H1 (cell line): ENCODE measurements at regions not wholly inside any gene's neighbourhood (a gene's known extent, or its start where the extent isn't known, plus 50 kb on each side); places are given as distances from the start of the nearest gene placed in this dataset.

ENCODE experiments used
- CTCF ChIA-PET: fragments of 300-600 bp; sonication (Branson Sonifier 250); formaldehyde crosslinking; loops from one replicate; lab custom pipeline; 2021; ENCODE audit not compliant: partially characterized antibody; lab: Charles Lee
- POLR2A ChIA-PET: fragments of 300-600 bp; sonication (Branson Sonifier 250); formaldehyde crosslinking; loops from one replicate; lab custom pipeline; 2021; ENCODE audit warnings: inconsistent platforms; ENCODE audit not compliant: partially characterized antibody; lab: Charles Lee
- DNase-seq, 2 experiments: peaks; one replicate each; pipeline versions ENCODE4 v3.0.0 to v3.0.0-alpha.2; 2010 to 2022; ENCODE audit warnings: low spot score in 2 of 2, low read depth in 1 of 2, mixed read lengths in 1 of 2
- FAIRE-seq: peaks from 2 replicates; lab custom pipeline; 2011; peaks lifted over from hg19 to GRCh38; lab: Jason Lieb, UNC
- H2AFZ ChIP-seq: 2 replicates; pipeline ENCODE4 v1.8.1; 2012; ENCODE audit warnings: low read length, inconsistent platforms
- H2AK5ac ChIP-seq: 2 replicates; pipeline ENCODE4 v1.6.1; 2013; ENCODE audit warnings: low read depth, low read length
- H2BK120ac ChIP-seq: replicated peaks from 2 replicates; pipeline ENCODE3; 2013; ENCODE audit warnings: low read depth, low read length, inconsistent platforms
- H2BK12ac ChIP-seq: 2 replicates; pipeline ENCODE4 v1.6.1; 2013; ENCODE audit warnings: low read depth, low read length
- H2BK15ac ChIP-seq: 2 replicates; pipeline ENCODE4 v1.6.1; 2013; ENCODE audit warnings: low read length
- H2BK20ac ChIP-seq: 2 replicates; pipeline ENCODE4 v1.6.1; 2013; ENCODE audit warnings: low read length
- H2BK5ac ChIP-seq: 2 replicates; pipeline ENCODE4 v1.6.1; 2013; ENCODE audit warnings: low read depth, low read length
- H3K14ac ChIP-seq: 2 replicates; pipeline ENCODE4 v1.6.1; 2013; ENCODE audit warnings: inconsistent platforms; ENCODE audit not compliant: insufficient read length
- H3K18ac ChIP-seq: 2 replicates; pipeline ENCODE4 v1.6.1; 2013; ENCODE audit warnings: low read length; ENCODE audit errors: extremely low read depth
- H3K23ac ChIP-seq: 2 replicates; pipeline ENCODE4 v1.6.1; 2013; ENCODE audit warnings: inconsistent platforms; ENCODE audit not compliant: insufficient read length
- H3K23me2 ChIP-seq: 2 replicates; pipeline ENCODE4 v1.6.1; 2013; ENCODE audit warnings: low read depth, low read length
- H3K27ac ChIP-seq: 2 replicates; pipeline ENCODE4 v1.6.1; 2011; ENCODE audit warnings: low read depth, low read length, inconsistent platforms
- H3K27me3 ChIP-seq, 4 experiments: replicated peaks in 1 of 4; 1 replicate in 1 of 4; 2 replicates in 3 of 4; pipeline versions ENCODE4 v1.6.1 to v1.8.1; 2011 to 2013; ENCODE audit warnings: low read length in 3 of 4, mild to moderate bottlenecking in 3 of 4, inconsistent platforms in 2 of 4, mixed read lengths in 2 of 4, moderate library complexity in 1 of 4; ENCODE audit not compliant: control insufficient read depth in 3 of 4, insufficient read depth in 3 of 4; ENCODE audit errors: extremely low read depth in 1 of 4
- H3K36me3 ChIP-seq, 4 experiments: 2 replicates each; pipeline versions ENCODE4 v1.6.1 to v1.8.1; 2011 to 2013; ENCODE audit warnings: mild to moderate bottlenecking in 4 of 4, low read length in 3 of 4, moderate library complexity in 2 of 4, control low read depth in 1 of 4, inconsistent platforms in 1 of 4; ENCODE audit not compliant: insufficient read depth in 4 of 4, control insufficient read depth in 2 of 4
- H3K4ac ChIP-seq: replicated peaks from 2 replicates; pipeline ENCODE3; 2013; ENCODE audit warnings: low read length, low read depth, mixed read lengths, inconsistent platforms; ENCODE audit not compliant: insufficient read length
- H3K4me1 ChIP-seq, 4 experiments: replicated peaks in 1 of 4; 1 replicate in 1 of 4; 2 replicates in 3 of 4; pipeline versions ENCODE4 v1.6.1 to v1.8.1; 2011 to 2013; ENCODE audit warnings: low read length in 3 of 4, inconsistent platforms in 2 of 4, mixed read lengths in 1 of 4; ENCODE audit not compliant: insufficient read depth in 4 of 4, control insufficient read depth in 3 of 4
- H3K4me2 ChIP-seq, 2 experiments: 2 replicates each; pipeline versions ENCODE4 v1.6.1 to v1.8.1; 2011 to 2013; ENCODE audit warnings: low read depth in 2 of 2, low read length in 2 of 2, control low read depth in 1 of 2, inconsistent platforms in 1 of 2, mild to moderate bottlenecking in 1 of 2; ENCODE audit not compliant: insufficient read depth in 1 of 2
- H3K4me3 ChIP-seq, 4 experiments: fragments of 200-600, 300-600 bp in 1 of 4; sonication (generic), shearing (Covaris generic), sonication (Bioruptor Twin) in 1 of 4; 2 replicates each; pipeline versions ENCODE4 v1.5.1 to v1.8.1; 2011 to 2016; ENCODE audit warnings: low read length in 4 of 4, low read depth in 3 of 4, control low read depth in 2 of 4, inconsistent platforms in 2 of 4, mild to moderate bottlenecking in 2 of 4, mixed read lengths in 1 of 4, moderate library complexity in 1 of 4; ENCODE audit not compliant: insufficient read depth in 2 of 4; ENCODE audit errors: extremely low read depth in 1 of 4
- H3K56ac ChIP-seq: replicated peaks from 2 replicates; pipeline ENCODE3; 2013; ENCODE audit warnings: low read depth, mild to moderate bottlenecking, mixed read lengths, low read length, inconsistent platforms; ENCODE audit not compliant: insufficient read length
- H3K79me1 ChIP-seq: 2 replicates; pipeline ENCODE4 v1.6.1; 2013; ENCODE audit warnings: low read depth, low read length, control low read depth
- H3K79me2 ChIP-seq, 2 experiments: 2 replicates each; pipeline versions ENCODE4 v1.6.1 to v1.8.1; 2012 to 2013; ENCODE audit warnings: low read length in 2 of 2, mild to moderate bottlenecking in 2 of 2, inconsistent platforms in 1 of 2; ENCODE audit not compliant: insufficient read depth in 2 of 2, control insufficient read depth in 1 of 2
- H3K9ac ChIP-seq, 4 experiments: replicated peaks in 1 of 4; 1 replicate in 1 of 4; 2 replicates in 3 of 4; pipeline versions ENCODE4 v1.6.1 to v1.8.1; 2011 to 2013; ENCODE audit warnings: low read depth in 3 of 4, low read length in 3 of 4, control low read depth in 2 of 4, mild to moderate bottlenecking in 2 of 4, moderate library complexity in 2 of 4, inconsistent platforms in 1 of 4; ENCODE audit errors: extremely low read depth in 1 of 4
- H3K9me3 ChIP-seq, 2 experiments: 2 replicates each; pipeline versions ENCODE4 v1.6.1 to v1.8.1; 2012 to 2013; ENCODE audit warnings: mild to moderate bottlenecking in 2 of 2, moderate library complexity in 2 of 2, control low read depth in 1 of 2, inconsistent platforms in 1 of 2, low read depth in 1 of 2, low read length in 1 of 2, mixed read lengths in 1 of 2; ENCODE audit not compliant: insufficient read depth in 2 of 2
- H4K20me1 ChIP-seq, 2 experiments: replicated peaks in 1 of 2; 2 replicates each; pipeline versions ENCODE3 to v1.8.1; 2011 to 2013; ENCODE audit warnings: inconsistent platforms in 2 of 2, low read length in 2 of 2, mild to moderate bottlenecking in 1 of 2; ENCODE audit not compliant: insufficient read depth in 2 of 2, control insufficient read depth in 1 of 2
- H4K5ac ChIP-seq: 2 replicates; pipeline ENCODE4 v1.6.1; 2013; ENCODE audit warnings: low read length, low read depth, mixed read lengths, inconsistent platforms; ENCODE audit not compliant: insufficient read length
- H4K8ac ChIP-seq: 2 replicates; pipeline ENCODE4 v1.8.0; 2013; ENCODE audit warnings: mild to moderate bottlenecking, moderate library complexity, low read length, inconsistent platforms; ENCODE audit not compliant: insufficient read depth; ENCODE audit errors: extremely low read depth
- H4K91ac ChIP-seq: replicated peaks from 2 replicates; pipeline ENCODE3; 2013; ENCODE audit warnings: low read length, mixed read lengths, inconsistent platforms; ENCODE audit not compliant: insufficient read length
- CBX8 ChIP-seq: fragments of 300-800, 300-1000 bp; sonication (generic); IDR thresholded peaks from 2 replicates; pipeline ENCODE4 v1.7.1; 2016; ENCODE audit warnings: low read depth, low read length, borderline replicate concordance
- CREB1 ChIP-seq: IDR thresholded peaks from 2 replicates; pipeline ENCODE4 v1.6.1; 2012; ENCODE audit warnings: inconsistent platforms
- EZH2 ChIP-seq: fragments of 200-600 bp; sonication (generic); IDR thresholded peaks from 2 replicates; pipeline ENCODE4 v1.7.1; 2012; ENCODE audit warnings: low read depth, mild to moderate bottlenecking, moderate library complexity, low read length, inconsistent platforms; ENCODE audit not compliant: severe bottlenecking
- GABPA ChIP-seq: IDR thresholded peaks from 2 replicates; pipeline ENCODE4 v1.6.1; 2011; ENCODE audit warnings: mild to moderate bottlenecking, low read length, moderate library complexity, borderline replicate concordance; ENCODE audit not compliant: insufficient read depth
- JUN ChIP-seq: IDR thresholded peaks from 2 replicates; pipeline ENCODE4 v1.6.1; 2011; ENCODE audit warnings: low read depth, mild to moderate bottlenecking, improper control_type of control experiment, low read length
- KDM1A ChIP-seq: fragments of 200-600, 300-600 bp; sonication (generic); IDR thresholded peaks from 2 replicates; pipeline ENCODE4 v1.7.1; 2016; ENCODE audit warnings: mild to moderate bottlenecking, low read length, borderline replicate concordance
- POLR2AphosphoS5 ChIP-seq: IDR thresholded peaks from 2 replicates; pipeline ENCODE4 v1.6.1; 2011; ENCODE audit warnings: low read depth, low read length
- RBBP5 ChIP-seq: IDR thresholded peaks from 2 replicates; pipeline ENCODE4 v1.7.1; 2012; ENCODE audit warnings: low read depth, mild to moderate bottlenecking, inconsistent platforms, low read length, moderate library complexity, borderline replicate concordance
- SIRT6 ChIP-seq: IDR thresholded peaks from one replicate; pipeline ENCODE4 v1.7.1; 2012; ENCODE audit warnings: low read length, inconsistent platforms
- SP1 ChIP-seq: IDR thresholded peaks from 2 replicates; pipeline ENCODE4 v1.6.1; 2011; ENCODE audit warnings: low read depth, low read length
- TBP ChIP-seq: IDR thresholded peaks from 2 replicates; pipeline ENCODE4 v1.6.1; 2011; ENCODE audit warnings: low read depth, low read length, improper control_type of control experiment
- TEAD4 ChIP-seq: IDR thresholded peaks from 2 replicates; pipeline ENCODE4 v1.6.1; 2012; ENCODE audit warnings: low read depth, low read length, inconsistent platforms, mixed read lengths
- YY1 ChIP-seq: IDR thresholded peaks from 2 replicates; pipeline ENCODE4 v1.6.1; 2011; ENCODE audit warnings: low read depth, mild to moderate bottlenecking, low read length
- WGBS, 2 experiments: shearing (Covaris generic) in 1 of 2; methylation state at CpG; one replicate each; pipeline versions ENCODE4 v1.1.6 to v1.1.7; 2013 to 2015; ENCODE audit warnings: low lambda C conversion rate in 2 of 2, mixed read lengths in 2 of 2, inconsistent platforms in 1 of 2, low coverage in 1 of 2, missing lambda C conversion rate in 1 of 2; ENCODE audit not compliant: insufficient replicate concordance in 2 of 2, insufficient coverage in 1 of 2, insufficient read length in 1 of 2; ENCODE audit errors: extremely low coverage in 1 of 2, missing lambda C conversion rate in 1 of 2; 5-methylcytosine and 5-hydroxymethylcytosine counted together
- TF ChIP-seq, protein P1 (sequence below): IDR thresholded peaks from 2 replicates; pipeline ENCODE4 v1.6.1; 2012; ENCODE audit warnings: inconsistent platforms
- TF ChIP-seq, protein P2 (sequence below): IDR thresholded peaks from 2 replicates; pipeline ENCODE4 v1.6.1; 2011; ENCODE audit warnings: low read depth, mild to moderate bottlenecking, low read length; ENCODE audit not compliant: insufficient read depth

DNA sequence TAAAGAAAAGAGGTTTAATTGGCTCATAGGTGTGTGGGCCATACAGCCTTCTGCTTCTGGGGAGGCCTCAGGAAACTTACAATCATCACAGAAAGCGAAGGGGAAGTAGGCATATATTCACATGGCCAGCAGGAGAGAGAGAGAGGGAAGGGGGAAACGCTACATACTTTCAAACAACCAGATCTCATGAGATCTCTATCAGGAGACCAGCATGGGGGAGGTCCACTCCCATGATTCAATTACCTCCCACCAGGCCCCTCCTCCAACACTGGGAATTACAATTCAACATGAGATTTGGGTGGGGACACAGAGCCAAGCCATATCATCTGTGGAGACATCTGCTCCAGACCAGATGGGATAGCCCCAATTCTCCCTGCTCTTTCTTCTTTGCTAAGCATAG, 866.0 kb downstream of the BRD1 start:
- no peak overlapping the region for H3K14ac ChIP-seq
- H2BK12ac ChIP-seq, result no peak overlapping the region
- no peak for TF ChIP-seq TBP
- no peak for TF ChIP-seq POLR2AphosphoS5
- no peak for TF ChIP-seq RBBP5
- TF ChIP-seq CBX8, result no peak
- no peak for TF ChIP-seq JUN
- TF ChIP-seq GABPA, result no peak
- no peak for TF ChIP-seq SP1
- no peak for TF ChIP-seq EZH2
- no peak for TF ChIP-seq SIRT6
- TF ChIP-seq TEAD4, result no peak
- TF ChIP-seq, protein P1, sequence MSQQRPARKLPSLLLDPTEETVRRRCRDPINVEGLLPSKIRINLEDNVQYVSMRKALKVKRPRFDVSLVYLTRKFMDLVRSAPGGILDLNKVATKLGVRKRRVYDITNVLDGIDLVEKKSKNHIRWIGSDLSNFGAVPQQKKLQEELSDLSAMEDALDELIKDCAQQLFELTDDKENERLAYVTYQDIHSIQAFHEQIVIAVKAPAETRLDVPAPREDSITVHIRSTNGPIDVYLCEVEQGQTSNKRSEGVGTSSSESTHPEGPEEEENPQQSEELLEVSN, result no peak
- TF ChIP-seq, protein P2, sequence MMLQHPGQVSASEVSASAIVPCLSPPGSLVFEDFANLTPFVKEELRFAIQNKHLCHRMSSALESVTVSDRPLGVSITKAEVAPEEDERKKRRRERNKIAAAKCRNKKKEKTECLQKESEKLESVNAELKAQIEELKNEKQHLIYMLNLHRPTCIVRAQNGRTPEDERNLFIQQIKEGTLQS, result no peak
- TF ChIP-seq CREB1, result no peak
- TF ChIP-seq YY1, result no peak
- no peak for TF ChIP-seq KDM1A

More for the DNA sequence above, 866.0 kb downstream of the BRD1 start:
- peaks cover 0 to 3% of the 10 kb centered on the region in 2 experiments for H4K20me1 ChIP-seq
- H2BK15ac ChIP-seq, result no peak overlapping the region
- H3K4ac ChIP-seq, result no peak overlapping the region
- H3K4me3 ChIP-seq, result no peak overlapping the region
- H2BK120ac ChIP-seq, result no peak overlapping the region
- DNase-seq (peak in 1 of 2 experiments; percentile 8), FAIRE-seq (no peak)
- no peaks in the 10 kb centered on the region for H3K79me2 ChIP-seq
- no peak overlapping the region for H3K27ac ChIP-seq
- no peak overlapping the region for H3K56ac ChIP-seq
- peaks cover 4% of the 10 kb centered on the region; the same call in 1 of the 2 replicates for H3K23me2 ChIP-seq
- H4K5ac ChIP-seq, result no peak overlapping the region
- H4K8ac ChIP-seq, result no peak overlapping the region
- H2AFZ ChIP-seq, result no peak overlapping the region
- no peak overlapping the region for H3K23ac ChIP-seq
- H3K27me3 ChIP-seq, result no peaks in the 10 kb centered on the region
- H2BK5ac ChIP-seq, result no peak overlapping the region
- H3K9me3 ChIP-seq, result no peaks in the 10 kb centered on the region
- H3K9ac ChIP-seq, result no peak overlapping the region
- no peak overlapping the region for H4K91ac ChIP-seq
- H3K4me1 ChIP-seq, result peaks cover 2 to 8% (median 5%) of the 10 kb centered on the region in 4 experiments; a peak in 5 of 7 replicates
- ChIA-PET CTCF (interaction anchor here (1.4 kb wide), 1 partner anchor 18 kb away, joined by 3 read pairs; no protein-coding TSS in a partner anchor), POLR2A (no interaction called here)
- H3K36me3 ChIP-seq, result no peaks in the 10 kb centered on the region; a peak in 1 of 8 replicates
- H2AK5ac ChIP-seq, result no peak overlapping the region; the same call in 1 of the 2 replicates
- no peak overlapping the region for H3K4me2 ChIP-seq
- H3K79me1 ChIP-seq, result no peaks in the 10 kb centered on the region
- no peak overlapping the region for H2BK20ac ChIP-seq
- 78% methylated on average over 2 of the region's 2 CpGs; no CpG with 5 or more reads in 1 of the 2 experiments for WGBS, 2 experiments
- H3K18ac ChIP-seq, result no peak overlapping the region
